NOMO-1 (cell line): ENCODE measurements at regions not wholly inside any gene's neighbourhood (a gene's known extent, or its start where the extent isn't known, plus 50 kb on each side); places are given as distances from the start of the nearest gene placed in this dataset.

Experiments used
- DNase-seq, 2 experiments: peaks; one replicate each; lab custom pipeline; 2025; ENCODE audit not compliant: unreplicated experiment in 2 of 2; lab: John Stamatoyannopoulos, UW

- DNase-seq = no peak
Observed at GRCh38 chr6:22219925-22220324, 76.9 kb downstream of the PRL start.

- no peak for DNase-seq
Observed at GRCh38 chr6:22221211-22221610, 75.6 kb downstream of the PRL start.

- DNase-seq = no peak
Observed at GRCh38 chr6:22221630-22222029, 75.2 kb downstream of the PRL start.

GRCh38 chr6:22222469-22222868 is 74.4 kb downstream of the PRL start:
- no peak for DNase-seq

- no peak for DNase-seq
Observed at GRCh38 chr6:22227824-22228610, 68.8 kb downstream of the PRL start.

GRCh38 chr6:22231050-22231449 is 65.8 kb downstream of the PRL start:
- no peak for DNase-seq

- DNase-seq = no peak
Observed at GRCh38 chr6:22231616-22232015, 65.2 kb downstream of the PRL start.

- no peak for DNase-seq
Observed at GRCh38 chr6:22236626-22237414, 60.0 kb downstream of the PRL start.
